NK-92 treated with Interleukin-12 subunit alpha and Interleukin-12 subunit beta, amount 100 ng/mL, for 24 hours (cell line): ENCODE measurements at regions not wholly inside any gene's neighbourhood (a gene's known extent, or its start where the extent isn't known, plus 50 kb on each side); places are given as distances from the start of the nearest gene placed in this dataset.
"Not testable (repeated sequence)": the region's sequence is repeated elsewhere in the genome, so short reads cannot be mapped to it uniquely, and the experiment has no call there.

Experiments
- DNase-seq: peaks from one replicate; lab custom pipeline; 2025; lab: John Stamatoyannopoulos, UW

DNA sequence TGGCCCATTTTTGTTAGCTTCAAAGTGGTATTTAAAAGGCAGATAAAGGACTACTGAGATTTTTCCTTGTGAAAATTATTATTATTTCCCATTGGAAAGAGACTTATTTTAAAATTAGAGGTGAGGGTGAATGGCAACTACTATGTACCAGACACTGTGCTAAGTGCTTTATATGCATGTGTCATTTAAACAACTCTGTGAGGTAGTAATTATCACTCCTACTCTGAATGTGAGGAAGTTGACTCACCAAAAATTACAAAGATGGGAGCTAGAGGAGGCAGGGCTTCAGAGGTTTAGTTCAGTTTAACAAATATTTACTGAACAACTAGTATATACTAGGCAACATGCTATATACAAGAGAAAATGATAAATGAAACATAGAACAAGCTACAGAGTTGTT is 78.2 kb downstream of the MSL3 start:
- no peak for DNase-seq

- DNase-seq: no peak
Observed at GRCh38 chrX:11837437-11837836, 79.4 kb downstream of the MSL3 start.

DNA sequence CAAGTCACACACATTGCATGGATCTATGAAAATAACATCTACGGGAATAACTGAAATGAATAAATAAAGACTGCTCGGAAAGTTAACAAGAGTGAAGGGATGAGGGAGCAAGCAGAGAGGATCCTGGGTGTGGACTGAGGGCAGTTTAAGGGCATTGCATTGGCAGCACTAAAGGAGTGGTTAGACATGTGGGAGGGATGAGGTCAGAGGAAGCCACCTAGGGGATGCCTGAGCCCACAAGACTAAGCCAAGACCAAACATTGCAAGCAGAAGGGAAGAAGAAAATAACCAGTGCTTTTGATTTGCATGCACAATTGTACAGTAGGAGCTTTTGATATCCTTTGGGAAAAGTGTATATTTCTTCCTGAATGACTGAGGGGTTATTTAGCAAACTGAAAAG is 106.1 kb downstream of the MSL3 start:
- no peak for DNase-seq

- no peak for DNase-seq
Observed at GRCh38 chrX:11867610-11868345, 109.7 kb downstream of the MSL3 start.

GRCh38 chrX:11870789-11871188 is 112.8 kb downstream of the MSL3 start:
- no peak for DNase-seq

DNA sequence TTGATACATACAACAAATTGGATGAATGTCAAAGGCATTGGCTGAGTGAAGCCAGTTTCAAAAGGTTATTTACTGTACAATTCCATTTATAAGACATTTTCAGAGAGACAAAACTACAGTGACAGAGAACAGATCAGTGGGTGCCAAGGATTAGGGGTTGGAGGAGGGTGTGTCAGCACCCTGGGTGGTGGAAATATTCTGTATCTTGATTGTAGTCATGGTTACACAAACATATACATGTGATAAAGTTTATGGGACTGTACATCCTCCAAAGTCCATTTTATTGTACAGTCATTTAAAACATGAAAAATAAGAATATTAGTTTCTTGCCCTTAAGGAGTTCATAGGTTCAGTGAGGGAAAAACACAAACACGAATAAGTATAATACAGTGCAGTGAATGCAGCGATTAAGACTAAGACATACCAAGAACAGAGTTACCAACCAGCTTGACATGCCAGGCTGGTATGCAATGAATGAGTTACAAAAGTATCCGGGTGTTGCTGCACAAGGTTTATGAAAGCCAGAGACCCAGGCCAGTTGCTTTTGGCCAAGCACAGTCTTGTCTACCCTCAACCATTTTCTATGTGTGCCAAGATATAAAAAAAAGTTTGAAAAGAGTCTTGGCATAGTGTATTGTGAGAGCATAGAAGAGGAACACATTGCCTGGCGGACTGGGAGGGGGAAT is 123.6 kb downstream of the MSL3 start:
- no peak for DNase-seq

DNA sequence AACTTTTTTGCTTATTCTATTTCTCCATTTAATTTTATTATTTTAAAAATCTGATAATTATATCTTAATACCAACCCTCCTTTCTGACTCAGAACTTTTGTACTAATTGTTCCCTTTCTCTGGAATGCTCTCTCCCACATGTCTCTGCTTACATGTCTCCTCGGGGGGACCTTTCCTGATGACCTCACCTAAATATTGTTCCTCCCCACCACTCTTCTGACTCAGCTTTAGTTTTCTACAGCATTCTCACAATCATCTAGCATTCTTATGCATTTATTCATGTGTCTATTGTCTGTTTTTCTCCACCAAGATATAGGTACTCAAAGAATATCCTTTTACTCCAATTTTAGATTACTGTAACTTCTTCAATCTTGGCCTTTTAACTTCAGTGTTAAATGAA is 128.7 kb downstream of the MSL3 start:
- DNase-seq: no peak

DNA sequence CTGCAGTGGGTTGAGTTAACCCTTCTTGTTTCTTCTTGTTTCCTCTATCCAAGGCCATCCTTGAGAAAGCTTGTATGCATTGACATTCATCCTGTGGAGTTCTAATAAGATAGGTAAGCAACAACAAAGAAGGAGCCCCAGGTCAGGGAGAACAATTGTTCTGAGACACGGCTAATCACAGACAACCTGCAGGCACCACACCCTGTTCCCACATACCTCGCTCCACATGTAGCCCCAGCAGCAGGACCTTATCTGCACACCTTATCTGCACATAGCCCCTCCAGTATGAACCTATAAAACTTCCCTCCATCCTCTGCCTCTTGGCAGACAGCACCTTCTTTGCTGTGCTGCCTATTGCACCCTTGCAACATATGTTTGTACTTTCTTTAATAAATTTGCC is 129.1 kb downstream of the MSL3 start:
- DNase-seq: no peak

DNA sequence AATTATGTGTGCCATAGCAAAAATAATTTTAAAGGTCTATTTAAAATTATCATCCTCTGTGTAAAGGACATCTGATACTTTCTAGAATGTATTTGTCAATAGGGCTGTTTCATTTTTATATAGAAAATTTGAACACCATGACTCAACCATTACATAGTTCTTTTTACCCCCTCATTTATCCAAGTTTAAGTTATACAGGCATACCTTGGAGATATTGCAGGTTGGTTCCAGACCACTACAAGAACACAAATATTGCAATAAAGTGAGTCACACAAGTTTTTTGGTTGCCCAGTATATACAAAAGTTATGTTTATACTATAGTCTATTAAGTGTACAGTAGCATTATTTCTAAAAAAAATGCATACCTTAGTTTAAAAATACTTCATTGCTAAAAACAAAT is 130.4 kb downstream of the MSL3 start:
- no peak for DNase-seq

DNA sequence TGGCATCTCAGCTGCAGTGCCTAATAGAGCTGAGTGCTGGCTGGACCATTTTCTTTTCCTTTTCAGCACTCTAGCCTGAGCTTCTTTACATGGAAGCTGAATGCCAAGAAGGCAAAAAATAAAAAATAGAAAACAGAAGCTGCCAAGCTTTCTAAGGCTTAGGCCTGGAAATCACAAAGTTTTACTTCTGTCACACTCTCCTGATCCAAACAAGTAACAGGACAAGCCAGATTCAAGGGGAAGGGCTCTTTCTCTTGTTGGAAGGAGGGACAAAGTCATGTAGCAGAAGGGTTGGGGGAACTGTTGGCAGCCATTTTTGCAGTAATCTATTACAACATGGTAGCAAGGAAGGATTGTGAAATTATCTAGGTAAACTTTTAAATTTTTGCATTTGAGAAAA is 131.8 kb downstream of the MSL3 start:
- DNase-seq: no peak

DNA sequence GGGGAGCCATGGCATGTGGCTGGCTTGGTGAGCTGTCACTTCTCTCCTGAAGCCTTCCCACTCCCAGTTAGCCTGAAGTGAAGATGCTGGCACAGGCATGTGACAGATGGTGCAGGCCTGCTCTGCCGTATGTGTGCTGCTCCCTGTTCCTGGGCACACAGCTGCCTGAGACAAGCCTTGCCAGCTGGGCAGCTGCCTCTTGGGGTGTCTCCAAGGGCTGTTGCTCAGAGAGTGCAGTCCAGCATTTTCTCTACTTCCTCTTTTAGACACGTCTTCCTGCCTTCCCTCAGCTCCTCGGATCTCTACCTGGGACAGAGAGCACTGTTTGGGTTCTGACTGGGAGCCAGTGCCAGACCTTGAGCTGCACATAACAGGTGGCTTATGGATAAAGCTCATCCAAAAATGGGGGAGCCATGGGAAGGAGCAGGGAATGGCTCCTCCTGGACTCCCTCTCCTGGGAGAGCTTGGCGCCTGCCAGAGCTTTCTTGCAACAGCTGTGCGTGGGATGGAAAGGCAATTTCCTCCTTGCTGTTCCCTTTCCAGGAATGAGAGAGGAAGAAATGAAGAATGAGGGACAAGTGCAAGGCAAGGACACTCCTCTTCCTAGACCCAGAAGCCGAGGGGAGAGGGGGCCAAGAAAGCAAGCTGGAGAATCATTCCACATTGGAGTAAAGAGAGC is 132.9 kb downstream of the MSL3 start:
- DNase-seq: no peak

- no peak for DNase-seq
Observed at GRCh38 chrX:11893933-11894710, 136.1 kb downstream of the MSL3 start.

GRCh38 chrX:11899091-11899490 is 141.1 kb downstream of the MSL3 start:
- no peak for DNase-seq

DNA sequence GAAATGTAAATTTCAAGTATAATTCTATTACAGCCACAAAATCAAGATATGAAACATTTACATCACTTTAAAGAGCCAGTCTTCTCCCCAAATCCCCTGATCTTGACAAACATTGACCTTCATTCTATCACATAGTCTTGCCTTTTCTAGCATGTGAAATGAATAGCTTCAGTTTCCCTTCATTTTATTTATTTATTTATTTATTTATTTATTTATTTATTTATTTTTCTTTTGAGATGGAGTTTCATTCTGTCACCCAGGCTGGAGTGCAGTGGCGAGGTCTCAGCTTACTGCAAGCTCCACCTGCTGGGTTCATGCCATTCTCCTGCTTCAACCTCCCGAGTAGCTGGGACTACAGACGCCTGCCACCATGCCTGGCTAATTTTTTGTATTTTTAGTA is 147.9 kb downstream of the MSL3 start:
- not testable (repeated sequence) for DNase-seq

DNA sequence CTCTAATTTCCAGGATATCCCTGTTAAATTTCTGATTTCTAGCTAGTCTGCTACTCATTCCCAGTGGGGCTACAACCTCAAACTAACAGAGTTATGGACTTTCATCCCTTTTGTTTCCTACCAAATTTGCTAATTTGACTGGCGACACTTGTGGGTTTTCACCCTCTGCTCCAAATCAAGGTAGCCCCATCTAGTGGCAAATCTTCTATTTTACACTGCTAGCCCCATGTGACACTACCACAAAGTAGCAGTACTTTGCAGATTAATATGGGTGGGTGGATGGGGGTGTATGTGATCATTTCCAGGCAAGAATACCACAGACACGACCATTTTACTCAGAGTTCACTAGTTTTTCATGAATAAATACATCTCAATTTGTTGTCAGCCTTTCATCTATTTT is 150.3 kb downstream of the MSL3 start:
- no peak for DNase-seq

DNA sequence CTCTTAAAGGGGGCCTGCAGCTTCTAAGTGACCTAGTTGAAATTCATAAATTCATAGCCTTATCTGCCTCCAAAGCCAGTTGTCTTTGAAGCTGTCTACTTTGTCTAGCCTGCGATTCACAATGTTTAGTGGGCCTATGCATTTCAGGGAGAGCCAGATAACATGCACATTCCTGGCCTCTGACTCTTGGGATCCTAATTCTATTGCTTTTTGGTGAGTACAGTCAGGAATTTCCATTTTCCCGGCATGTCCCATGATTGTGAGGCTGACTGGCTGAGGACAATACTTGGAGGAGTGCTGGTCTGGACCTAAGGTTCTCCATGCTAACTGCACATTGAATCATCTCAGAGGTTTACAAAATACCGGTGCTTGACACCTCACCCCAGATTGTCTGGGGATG is 155.0 kb downstream of the MSL3 start:
- no peak for DNase-seq

DNA sequence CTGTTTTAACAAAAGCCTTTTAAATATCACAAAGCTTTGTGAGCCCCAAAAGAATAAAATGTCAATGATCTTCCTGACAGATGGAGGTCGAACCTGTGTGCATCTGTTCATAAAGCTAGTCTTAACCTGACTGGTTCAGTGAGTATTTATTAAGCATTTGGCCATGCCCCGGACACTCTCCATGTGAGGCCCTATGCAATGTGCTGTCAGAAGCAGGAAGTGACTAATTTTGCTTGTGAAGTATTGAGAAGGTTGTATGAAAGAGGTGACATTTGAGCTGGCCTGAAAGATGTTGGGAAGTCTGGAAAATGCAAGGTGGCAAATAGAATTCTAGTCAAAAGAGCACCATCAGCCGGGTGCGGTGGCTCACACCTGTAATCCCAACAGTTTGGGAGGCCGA is 171.4 kb downstream of the MSL3 start:
- DNase-seq: no peak

GRCh38 chrX:11932423-11932822 is 174.4 kb downstream of the MSL3 start:
- DNase-seq: no peak

- no peak for DNase-seq
Observed at GRCh38 chrX:11934089-11934488, 176.1 kb downstream of the MSL3 start.

GRCh38 chrX:11941571-11941970 is 183.5 kb downstream of the MSL3 start:
- DNase-seq: no peak

DNA sequence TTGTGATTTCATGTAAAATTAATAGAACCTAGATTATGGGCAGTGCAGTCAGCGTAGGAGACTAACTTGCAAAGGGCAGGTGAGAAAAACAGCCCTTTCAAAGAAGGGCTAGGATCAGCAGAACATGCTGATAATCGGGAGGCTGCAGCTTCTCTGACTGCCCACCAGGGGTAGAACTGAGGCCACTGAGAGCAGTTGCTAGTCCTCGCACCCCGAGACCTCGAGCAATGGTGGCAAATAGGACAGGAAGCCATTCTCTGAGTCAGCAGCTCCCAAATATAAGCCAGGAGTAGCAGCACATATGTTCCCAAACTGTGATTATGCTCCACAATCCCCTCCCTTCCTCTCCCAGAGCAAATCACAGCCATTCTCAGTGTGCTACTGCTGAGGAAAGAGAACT is 186.5 kb downstream of the MSL3 start:
- no peak for DNase-seq

DNA sequence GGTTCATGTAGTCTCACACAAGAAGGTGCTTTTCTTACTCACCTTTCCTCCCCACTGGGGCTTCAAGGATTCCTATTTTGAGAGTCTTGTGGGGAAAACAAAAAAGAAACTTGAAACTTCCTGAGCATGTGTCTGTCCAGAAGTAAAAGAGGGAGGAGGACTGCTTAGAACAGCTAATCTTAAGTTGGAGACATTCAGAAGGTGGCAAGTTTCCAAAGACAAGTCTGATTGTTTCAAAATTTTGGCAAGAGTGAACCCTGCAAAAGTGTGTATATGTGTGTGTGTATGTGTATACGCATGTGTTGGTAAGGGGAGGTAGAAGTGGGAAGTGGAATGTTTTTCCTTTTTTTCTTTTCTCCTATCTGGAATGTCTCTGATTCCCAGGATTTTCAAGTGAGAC is 189.0 kb upstream of the FRMPD4 start:
- no peak for DNase-seq
